ENCODE measurements at regions not wholly inside any gene's neighbourhood (a gene's known extent, or its start where the extent isn't known, plus 50 kb on each side); places are given as distances from the start of the nearest gene placed in this dataset.
"Not testable (repeated sequence)": the region's sequence is repeated elsewhere in the genome, so short reads cannot be mapped to it uniquely, and the experiment has no call there.

DNA sequence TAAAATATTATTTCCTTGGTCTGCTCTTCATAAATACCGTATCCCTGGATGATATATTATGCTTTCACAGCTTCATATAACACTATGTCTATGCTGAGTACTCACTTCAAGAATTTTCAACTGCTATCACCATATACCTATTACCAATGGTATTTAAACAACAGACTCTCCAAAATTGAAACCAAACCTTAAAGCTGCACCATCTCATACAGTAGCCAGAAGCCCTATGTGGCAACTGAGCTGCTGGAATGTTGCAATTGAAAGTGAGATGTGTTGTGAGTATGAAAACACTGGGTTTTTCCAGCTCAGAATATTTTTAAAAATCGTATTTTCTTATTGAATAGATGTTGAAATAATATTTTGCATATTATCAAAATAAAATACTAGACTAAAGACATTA lies 130.1 kb upstream of the GOLGA6L6 start:
- Histone ChIP-seq H3K4me3 (no peak overlapping the region), H3K36me3 (ENCODE audit: control insufficient read depth, insufficient read depth, low read length) (no peaks in the 10 kb centered on the region), H3K4me2 (ENCODE audit: insufficient read depth, low read length) (no peak overlapping the region), H3K27me3 (ENCODE audit: control insufficient read depth in 2 of 2, insufficient read depth in 2 of 2, low read length in 2 of 2) (no peaks in the 10 kb centered on the region), H3K27ac (ENCODE audit: extremely low read depth, low read depth, low read length) (no peak overlapping the region), H3K4me1 (replicated peaks in 1 of 2; ENCODE audit: control insufficient read depth in 2 of 2, insufficient read depth in 2 of 2, low read length in 2 of 2) (no peaks in the 10 kb centered on the region), H3K9ac (ENCODE audit: insufficient read depth in 1 of 2, low read depth in 2 of 2, low read length in 2 of 2) (no peak overlapping the region), H3K9me1 (ENCODE audit: control insufficient read depth, insufficient read depth, low read length) (no peaks in the 10 kb centered on the region), H3K9me3 (replicated peaks; ENCODE audit: control insufficient read depth, insufficient read depth, low read depth, low read length) (no peaks in the 10 kb centered on the region), H2AFZ (ENCODE audit: low read depth, low read length) (no peak overlapping the region), H3K79me2 (ENCODE audit: control insufficient read depth, insufficient read depth, low read length) (no peaks in the 10 kb centered on the region), H4K20me1 (replicated peaks; ENCODE audit: control insufficient read depth, insufficient read depth, low read length) (no peaks in the 10 kb centered on the region)
- in situ Hi-C loops (cut with MboI): loop anchor here (5.0 to 25.0 kb wide), 3 partner anchors 591 to 1066 kb away; no protein-coding TSS in a partner anchor
- intact Hi-C loops (cut with micrococcal nuclease): no loop called here
- ChIA-PET POLR2A (interaction anchor here (0.8 kb wide), 1 partner anchor 29 kb away, joined by 3 read pairs; no protein-coding TSS in a partner anchor), CTCF (ENCODE audit: low intra/inter-chr PET ratio) (no interaction called here)
- DNase-seq (ENCODE audit: extremely low read depth in 1 of 4, low spot score in 3 of 4) (no peak), FAIRE-seq (no peak), ATAC-seq (peak; percentile 45)
- 0% methylated on average over 2 of the region's 2 CpGs for WGBS (ENCODE audit: insufficient coverage, low coverage, missing lambda C conversion rate)
- TF ChIP-seq ETV1 (tag; conservative IDR thresholded peaks at IDR 0.05; ENCODE audit: low read depth): no peak
- peak; percentile 34; the same call in 1 of the 2 replicates for TF ChIP-seq CEBPB (tag; IDR thresholded peaks at IDR 0.05)
- TF ChIP-seq POU5F1 (IDR thresholded peaks at IDR 0.05; ENCODE audit: borderline replicate concordance, low read depth, low read length, partially characterized antibody): no peak
- no peak for TF ChIP-seq FOXJ3 (CRISPR knock-in tag; IDR thresholded peaks at IDR 0.05)
- no TSS peak for BruUV-seq (replicated peaks)

DNA sequence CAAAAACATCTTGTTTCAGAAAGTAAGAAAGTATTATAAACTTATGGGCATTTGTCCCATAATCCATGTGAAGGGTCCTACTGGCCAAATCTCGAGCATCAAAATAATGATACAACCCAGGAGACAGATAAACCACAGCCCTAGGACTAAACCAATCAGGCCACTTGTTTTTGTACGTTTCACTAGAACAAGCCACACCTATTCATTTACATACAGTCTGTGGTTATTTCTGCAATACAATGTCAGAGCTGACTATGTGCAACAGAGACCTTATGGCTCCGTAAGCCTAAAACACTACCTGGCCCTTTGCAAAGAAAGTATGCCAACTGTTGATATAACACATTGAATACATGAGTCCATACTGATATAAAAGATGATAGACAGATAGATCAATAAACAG lies 124.8 kb upstream of the GOLGA6L6 start:
- not testable (repeated sequence) for BruUV-seq (replicated peaks)

More for the DNA sequence above, 124.8 kb upstream of the GOLGA6L6 start:
- H3K36me3 ChIP-seq (ENCODE audit: control insufficient read depth, insufficient read depth, low read length); H3K9me1 ChIP-seq (ENCODE audit: control insufficient read depth, insufficient read depth, low read length); H3K4me1 ChIP-seq (replicated peaks in 1 of 2; ENCODE audit: control insufficient read depth in 2 of 2, insufficient read depth in 2 of 2, low read length in 2 of 2); H3K79me2 ChIP-seq (ENCODE audit: control insufficient read depth, insufficient read depth, low read length); H3K9ac ChIP-seq (ENCODE audit: insufficient read depth in 1 of 2, low read depth in 2 of 2, low read length in 2 of 2); CTCF ChIA-PET (ENCODE audit: low intra/inter-chr PET ratio); intact Hi-C loops (cut with micrococcal nuclease); H3K27me3 ChIP-seq (ENCODE audit: control insufficient read depth in 2 of 2, insufficient read depth in 2 of 2, low read length in 2 of 2); H3K4me2 ChIP-seq (ENCODE audit: insufficient read depth, low read length); DNase-seq (ENCODE audit: extremely low read depth in 1 of 4, low spot score in 3 of 4); H4K20me1 ChIP-seq (replicated peaks; ENCODE audit: control insufficient read depth, insufficient read depth, low read length); H3K9me3 ChIP-seq (replicated peaks; ENCODE audit: control insufficient read depth, insufficient read depth, low read depth, low read length); H3K4me3 ChIP-seq; POLR2A ChIA-PET; FAIRE-seq; H2AFZ ChIP-seq (ENCODE audit: low read depth, low read length); H3K27ac ChIP-seq (ENCODE audit: extremely low read depth, low read depth, low read length): not testable (repeated sequence)
- peak; percentile 54; the same call in 1 of the 3 replicates for ATAC-seq
- in situ Hi-C loops (cut with MboI): loop anchor here (25.0 kb wide), 2 partner anchors 604 to 1071 kb away; no protein-coding TSS in a partner anchor
- WGBS (ENCODE audit: insufficient coverage, low coverage, missing lambda C conversion rate): 10% methylated on average over 3 of the region's 3 CpGs
